GM18517 (cell line): ENCODE measurements at regions not wholly inside any gene's neighbourhood (a gene's known extent, or its start where the extent isn't known, plus 50 kb on each side); places are given as distances from the start of the nearest gene placed in this dataset.
"Not testable (repeated sequence)": the region's sequence is repeated elsewhere in the genome, so short reads cannot be mapped to it uniquely, and the experiment has no call there.

Experiments
- ATAC-seq: cut with Tn5 transposase; IDR thresholded peaks from one replicate; pipeline ENCODE4 v1.9.1; 2021; ENCODE audit warnings: mild to moderate bottlenecking, moderate library complexity; ENCODE audit not compliant: unreplicated experiment

DNA sequence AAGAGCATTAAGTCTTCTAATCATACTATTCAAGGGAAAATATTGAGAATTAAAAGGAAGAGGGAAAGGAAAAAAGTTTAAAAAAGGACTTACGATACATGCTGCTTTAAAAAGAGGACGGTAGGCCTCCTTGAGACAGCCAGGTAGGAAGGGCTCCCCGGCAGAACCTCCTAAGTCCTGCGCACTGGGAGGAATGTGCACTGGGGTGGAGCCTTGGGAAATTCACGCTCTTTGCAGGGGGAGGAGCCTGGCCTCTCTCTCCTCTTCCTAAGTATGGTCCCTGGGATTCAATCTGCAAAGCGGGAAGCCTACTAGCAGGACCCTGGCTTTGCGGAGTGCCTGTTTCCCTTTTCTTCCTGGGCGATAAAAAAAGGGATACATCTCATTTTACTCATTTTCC lies 553.0 kb downstream of the RPS29 start:
- ATAC-seq: no peak

DNA sequence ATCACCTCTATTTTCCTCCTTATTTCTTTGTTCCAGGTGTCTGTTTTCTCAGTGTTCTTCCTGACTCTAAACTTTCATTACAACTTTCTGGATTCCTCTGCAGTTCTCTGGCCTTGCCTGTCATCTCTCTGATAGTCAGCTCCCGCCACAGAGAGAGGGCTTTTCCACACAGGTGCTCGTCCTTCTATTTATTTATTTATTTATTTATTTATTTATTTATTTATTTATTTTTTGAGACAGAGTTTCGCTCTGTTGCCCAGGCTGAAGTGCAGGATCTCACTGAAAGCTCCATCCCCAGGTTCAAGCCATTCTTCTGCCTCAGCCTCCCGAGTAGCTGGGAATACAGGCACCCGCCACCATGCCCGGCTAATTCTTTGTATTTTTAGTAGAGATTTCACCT lies 554.5 kb downstream of the RPS29 start:
- not testable (repeated sequence) for ATAC-seq

DNA sequence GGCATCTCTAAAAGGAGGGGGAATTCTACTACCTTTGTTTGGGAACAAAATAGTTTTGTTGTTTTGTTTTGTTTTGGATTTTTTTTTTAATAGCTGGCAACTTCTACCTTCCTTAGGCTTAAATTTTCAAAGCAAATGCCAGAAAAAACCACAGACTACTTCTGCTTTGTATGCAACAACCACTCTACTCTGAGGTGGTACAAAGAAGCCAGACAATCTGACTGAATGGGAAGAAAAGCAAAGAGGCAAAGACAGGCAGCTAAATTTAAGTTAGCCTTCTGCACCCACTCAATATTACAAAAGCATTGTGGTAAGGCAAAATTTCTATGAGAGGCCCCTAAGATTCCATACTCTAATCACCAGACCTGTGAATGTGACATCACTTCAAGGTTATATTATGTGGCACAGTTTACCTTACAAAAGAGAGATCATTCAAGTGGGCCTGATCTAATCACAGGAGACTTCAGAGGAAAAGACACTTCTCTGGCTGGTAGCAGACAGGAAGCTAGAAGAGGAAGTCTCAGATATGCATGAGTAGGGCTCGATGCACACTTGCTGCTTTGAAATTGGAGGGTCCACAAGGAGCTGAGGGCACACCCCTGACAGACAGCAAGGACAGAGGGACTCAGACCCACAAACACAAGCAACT lies 566.6 kb downstream of the RPS29 start:
- ATAC-seq: no peak

DNA sequence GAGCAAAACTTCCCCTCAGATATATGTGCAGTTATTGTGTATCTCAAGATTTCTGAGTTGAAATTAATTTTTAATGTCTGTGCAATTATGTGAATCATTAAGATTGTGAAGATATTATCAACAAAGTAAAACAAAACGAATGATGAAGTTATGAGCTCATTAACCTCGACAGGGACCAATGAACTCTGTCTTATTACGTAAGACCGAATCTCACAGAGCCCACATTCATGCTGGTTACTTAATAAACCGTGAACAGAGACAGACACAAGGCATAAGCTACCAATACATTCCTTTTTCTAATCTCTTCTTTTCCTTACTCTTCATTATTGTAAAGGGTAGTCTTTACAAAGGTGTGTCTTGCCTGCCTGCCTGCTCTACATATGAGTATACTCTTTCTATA lies 568.7 kb downstream of the RPS29 start:
- no peak for ATAC-seq

DNA sequence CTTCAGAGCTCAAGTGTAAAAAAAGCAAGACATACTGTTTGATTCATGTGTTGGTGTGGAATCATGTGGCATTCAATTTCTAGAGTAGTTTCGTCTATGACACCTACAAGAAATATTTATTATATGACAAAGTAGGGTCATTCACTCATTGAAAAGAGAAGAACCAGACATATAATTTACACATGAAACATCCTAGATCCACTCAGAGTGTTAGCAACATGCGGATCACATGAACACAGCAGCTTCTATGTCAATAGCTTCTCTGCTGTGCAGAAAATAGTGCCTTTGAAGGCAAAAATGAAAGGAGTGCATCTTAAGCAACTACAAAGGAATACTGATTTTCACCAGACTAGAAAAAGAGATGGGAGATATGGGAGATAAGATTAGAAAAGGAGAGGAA lies 569.8 kb downstream of the RPS29 start:
- ATAC-seq: no peak

DNA sequence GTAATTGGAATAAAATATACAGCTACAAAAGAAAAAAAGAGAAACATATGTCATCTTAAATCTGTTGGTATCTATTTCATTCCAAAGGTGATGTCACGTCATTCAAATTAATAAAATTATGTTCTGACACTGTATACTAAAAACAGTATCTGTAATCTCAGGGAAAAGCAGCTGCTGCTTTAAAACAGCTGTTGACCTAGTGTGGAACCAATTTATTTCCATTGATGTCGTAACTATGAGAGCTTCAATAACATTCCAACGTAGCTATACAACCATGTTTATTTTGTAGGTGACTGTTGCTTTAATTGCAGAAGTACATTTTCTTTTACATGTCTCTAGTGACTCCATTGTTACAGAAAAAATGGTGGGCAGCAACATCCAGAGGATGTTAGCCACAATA lies 571.7 kb downstream of the RPS29 start:
- ATAC-seq: no peak

DNA sequence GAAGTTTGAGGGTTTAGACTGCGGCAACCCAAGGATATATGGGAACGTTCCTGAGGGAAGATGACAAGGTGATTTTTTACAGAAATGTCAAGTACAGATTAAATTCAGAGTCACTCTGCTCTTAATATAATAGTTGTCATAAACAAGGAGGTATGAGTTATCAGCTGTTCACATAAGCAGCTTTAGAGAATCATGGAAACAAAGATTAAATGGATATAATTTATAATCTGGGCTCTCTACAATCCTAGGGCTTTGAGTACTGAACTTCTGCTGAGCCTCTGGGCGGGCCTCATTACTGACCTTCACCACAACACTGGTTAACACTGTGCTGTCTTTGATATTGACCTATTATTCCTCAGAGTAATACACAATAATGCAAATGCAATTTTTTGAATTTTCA lies 577.8 kb downstream of the RPS29 start:
- ATAC-seq: no peak

DNA sequence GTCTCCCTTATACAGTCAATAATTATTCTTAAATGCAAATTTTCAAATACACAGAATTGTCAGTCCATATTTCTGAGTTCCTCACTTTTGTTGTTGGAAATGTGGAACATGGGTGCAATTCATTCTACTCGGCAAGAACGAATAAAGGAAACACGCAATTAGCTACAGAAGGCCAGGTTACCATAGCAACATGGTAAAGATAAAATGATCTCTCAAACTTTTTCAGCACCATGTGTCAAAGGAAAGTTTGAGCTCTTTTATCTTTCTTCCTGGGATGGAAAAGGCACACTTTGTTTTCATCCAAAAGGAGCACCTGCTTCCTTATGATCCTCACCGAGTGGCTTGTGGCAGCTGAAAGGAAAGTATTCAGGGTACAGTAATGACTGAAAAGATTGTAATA lies 595.0 kb downstream of the RPS29 start:
- ATAC-seq: no peak

DNA sequence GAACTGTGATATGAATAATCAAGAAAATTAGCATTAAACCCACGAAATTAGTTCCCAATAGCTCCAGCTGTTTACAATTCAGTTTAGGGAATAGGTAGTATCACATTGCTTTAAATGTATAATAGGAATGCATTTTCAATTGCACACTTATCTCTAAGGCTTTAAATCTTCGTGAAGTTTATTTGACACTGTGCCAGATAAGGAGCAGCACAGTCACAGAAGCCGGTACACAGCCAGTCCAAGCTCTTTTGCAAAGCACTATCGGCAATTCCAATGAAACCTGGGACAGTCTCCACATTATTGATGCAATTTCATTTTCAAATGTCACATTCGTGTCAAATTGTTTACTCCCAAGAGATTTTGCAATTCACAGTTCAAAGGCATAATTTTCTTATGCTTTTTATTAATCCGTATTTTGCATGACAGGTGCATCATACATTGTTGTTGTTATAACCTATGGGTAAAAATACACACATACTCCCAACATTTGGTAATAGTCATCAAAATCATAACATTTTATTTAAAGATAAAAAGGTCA lies 602.8 kb downstream of the RPS29 start:
- ATAC-seq: no peak

DNA sequence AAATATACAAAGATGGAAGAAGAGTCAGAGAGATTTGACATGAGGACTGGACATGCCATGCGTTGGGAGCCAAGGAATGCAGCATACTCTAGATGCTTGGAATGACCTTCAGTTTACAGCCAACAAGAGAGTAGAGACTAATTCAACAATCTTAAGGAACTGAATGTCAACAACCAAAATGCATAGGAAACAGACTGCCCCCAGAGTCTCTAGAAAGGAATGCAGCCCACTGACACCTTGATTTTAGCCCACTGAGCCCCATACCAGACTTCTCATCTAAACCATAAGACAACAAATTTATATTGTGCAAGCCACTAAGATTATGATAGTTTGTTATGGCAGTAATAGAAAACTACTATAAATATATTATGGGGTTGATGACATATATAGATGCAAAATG lies 611.2 kb downstream of the RPS29 start:
- no peak for ATAC-seq

DNA sequence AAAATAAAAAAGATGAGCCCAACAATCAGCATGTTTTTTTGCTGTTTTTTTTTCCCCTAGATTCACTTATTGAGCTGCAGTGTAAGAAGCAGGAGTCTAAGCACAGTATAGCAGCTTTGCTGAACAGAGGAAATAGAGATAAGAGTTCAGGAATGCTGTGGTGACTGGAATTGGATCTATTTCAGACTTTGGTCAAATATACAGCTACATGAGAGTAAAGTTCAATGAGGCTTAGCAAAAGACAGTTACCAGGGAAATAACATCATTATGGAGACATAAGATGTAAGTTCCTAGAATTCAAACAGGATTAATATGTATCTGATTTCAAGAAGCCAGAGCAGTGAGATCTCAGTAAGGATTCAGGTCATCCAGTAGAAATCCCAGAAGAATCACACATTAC lies 613.0 kb downstream of the RPS29 start:
- ATAC-seq: no peak

DNA sequence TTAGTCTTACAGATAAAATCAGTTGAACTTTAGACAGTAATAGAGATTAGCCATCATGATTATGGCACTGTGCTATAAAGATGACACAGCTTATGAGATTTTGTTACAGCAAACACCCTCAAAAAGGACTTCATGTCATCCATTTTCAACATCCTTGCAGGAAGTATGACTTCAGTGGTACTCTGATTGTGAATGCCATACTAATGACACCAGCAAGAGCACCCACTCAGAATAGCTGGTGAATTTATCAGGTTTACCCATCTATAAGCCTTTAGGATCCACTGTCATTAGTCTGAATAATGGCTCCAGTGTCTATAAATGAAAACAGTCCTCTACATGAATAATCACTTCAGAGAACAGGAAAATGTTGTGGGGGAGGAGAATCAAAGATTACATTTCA lies 615.2 kb downstream of the RPS29 start:
- ATAC-seq: no peak

DNA sequence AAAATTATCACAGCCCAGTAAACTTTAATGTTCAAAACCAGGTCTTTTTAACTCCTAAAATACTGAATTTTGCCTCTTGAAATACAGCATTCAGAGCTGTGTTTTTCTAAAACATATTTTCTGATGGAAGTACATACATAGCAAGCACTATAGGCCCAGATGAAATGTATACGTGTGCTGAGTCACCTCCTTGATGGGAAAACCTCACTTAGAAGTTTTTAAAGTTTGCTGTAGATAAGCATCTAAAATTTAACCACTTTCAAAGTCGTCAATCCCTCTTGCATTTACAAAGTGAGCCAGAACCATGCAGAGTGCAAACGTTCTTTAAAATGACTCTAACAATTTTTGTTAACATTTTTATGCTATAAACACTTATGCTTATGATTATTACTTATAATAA lies 618.8 kb downstream of the RPS29 start:
- no peak for ATAC-seq

DNA sequence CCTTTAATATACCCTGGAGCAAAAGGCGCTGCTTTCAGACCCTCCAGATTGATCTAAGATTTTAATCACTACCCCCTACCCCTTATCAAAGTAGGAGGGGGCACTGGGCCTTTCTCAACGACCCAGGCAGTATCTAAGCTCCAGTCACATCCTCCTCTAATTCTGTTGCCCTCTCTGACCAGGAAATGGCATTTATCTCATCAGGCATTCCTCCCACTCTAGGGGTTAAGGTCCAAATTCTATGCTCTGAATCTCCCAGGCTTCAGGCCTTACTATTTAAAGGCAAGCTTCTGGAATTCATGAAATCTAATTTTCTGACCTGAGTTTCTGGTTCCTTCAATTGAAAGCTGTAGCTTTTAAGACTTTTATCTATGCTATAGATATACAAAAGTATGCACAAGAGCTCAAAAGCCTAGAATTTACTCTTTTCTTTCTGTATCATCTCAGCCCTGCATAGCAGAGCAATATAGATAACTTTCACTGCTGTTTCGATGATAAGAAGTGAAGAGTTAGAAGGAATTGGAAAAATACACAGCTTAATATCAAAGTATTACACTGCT lies 622.9 kb downstream of the RPS29 start:
- ATAC-seq: no peak

DNA sequence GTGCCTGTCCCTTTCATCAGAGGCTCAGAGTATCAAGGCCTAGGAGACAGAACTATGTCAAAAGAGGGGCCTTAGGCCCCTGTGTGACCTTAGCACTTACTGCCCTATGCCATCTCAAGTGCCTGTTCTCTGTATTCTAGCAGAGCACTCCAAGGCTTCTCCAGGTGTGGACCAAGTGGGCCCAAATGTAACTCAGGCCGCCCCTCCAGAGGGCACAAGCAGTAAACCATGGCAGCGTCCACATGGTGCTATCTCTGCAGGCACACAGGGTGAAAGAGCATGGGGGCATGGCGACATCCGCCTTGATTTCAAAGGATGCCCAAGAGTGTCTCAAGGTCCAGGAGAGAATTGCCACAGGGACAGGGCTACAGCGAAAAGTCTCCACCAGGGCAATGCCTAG lies 628.7 kb downstream of the RPS29 start:
- ATAC-seq: no peak

DNA sequence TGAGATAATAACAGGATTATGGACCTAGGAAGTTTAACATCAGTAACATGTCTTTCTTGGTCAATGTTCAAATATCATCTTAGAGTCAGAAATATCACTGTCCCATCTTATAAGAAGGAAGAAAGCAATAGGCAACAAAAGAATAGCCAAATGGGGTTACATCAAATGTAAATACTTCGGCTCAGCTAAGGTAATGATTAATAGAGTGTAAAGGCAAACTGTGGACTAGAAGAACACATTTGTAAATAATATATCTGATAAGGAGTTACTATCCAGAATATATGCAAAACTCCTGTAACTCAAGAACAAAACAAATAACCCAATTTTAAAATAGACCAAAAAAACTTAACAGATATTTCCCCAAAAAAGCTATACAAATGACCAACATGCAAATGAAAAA lies 630.3 kb downstream of the RPS29 start:
- ATAC-seq: no peak

DNA sequence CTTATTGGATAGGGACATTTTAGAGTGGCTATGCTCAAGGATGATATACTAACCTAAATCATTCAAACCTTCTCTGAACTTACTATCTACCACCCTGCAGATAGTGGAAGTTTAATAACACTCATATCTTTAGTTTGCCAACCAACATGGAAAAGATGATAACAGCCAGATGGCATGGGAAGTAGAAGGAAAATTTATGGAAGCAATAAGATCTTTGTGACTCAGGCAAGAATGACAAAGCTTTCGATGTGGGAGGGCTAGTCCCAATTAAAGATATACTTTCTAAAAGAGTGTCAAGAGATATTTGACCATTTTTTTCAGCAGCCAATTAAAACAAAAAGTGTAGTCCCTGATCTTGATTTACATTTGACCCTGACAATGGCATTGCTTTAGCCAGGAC lies 631.7 kb downstream of the RPS29 start:
- ATAC-seq: no peak

DNA sequence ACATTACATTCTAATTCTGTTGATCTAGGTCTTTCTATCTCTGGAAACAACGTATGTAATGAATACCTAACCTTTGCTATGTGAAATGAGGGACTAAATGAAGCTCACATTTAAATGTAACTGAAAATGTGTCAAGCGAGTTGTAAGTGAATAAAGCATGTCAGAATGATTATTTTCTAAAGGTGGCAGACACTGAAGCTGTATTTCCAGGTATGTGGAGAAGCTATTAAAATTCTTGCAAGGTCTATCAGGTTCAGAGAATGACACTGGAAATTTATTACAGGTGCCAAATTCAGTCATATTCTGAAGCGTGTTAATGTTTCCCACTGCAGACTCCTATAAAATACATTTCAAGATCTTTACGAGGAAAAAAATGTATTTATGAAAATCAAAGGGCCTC lies 641.4 kb downstream of the RPS29 start:
- ATAC-seq: no peak

DNA sequence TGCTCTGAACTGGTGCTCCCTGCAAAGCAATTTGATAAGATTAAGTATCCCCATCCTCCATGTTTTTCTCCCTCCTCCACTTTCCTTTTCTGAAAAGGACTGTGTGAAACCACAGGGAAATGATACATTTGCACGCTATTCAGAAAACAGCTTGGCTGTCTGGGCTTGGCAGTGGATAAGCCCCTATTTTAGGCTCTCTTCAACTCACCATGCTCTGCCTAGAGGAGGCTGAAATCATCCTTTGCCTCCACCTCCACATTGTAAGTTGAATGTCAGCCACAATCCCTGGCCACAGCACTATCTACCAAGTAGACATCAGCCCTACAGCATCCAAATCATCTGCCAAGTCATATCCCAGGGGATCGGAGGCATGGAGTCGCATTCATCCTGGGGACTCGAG lies 642.3 kb downstream of the RPS29 start:
- no peak for ATAC-seq

DNA sequence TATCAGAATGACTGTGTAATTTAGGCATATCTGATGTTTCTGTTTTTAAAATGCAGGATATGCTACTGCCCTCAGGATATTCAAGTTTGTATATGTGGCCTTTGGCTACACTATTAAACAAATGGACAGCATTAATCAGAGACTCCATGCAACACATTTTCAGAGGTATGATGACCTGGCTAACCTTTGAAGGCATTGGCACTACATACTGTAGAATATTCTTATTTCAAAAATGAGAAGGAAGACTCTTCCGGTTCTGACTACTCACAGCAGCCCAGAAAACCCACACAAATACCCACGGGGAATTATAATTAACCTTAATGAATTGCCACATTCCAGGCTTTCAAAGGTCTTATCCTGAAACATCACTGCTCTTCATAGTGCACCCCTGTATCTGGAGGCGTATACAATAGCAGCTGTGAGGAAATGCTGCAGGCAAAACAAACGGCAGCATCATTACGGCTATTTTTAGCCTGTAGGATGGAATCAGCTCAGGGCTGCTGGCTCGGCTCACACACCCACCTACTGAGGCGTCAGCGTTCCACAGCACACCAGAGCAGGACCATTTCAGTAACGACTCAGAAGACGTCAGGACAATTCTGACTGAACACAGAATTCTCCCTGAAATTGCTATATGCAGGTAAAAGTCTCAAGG lies 648.5 kb downstream of the RPS29 start:
- no peak for ATAC-seq

DNA sequence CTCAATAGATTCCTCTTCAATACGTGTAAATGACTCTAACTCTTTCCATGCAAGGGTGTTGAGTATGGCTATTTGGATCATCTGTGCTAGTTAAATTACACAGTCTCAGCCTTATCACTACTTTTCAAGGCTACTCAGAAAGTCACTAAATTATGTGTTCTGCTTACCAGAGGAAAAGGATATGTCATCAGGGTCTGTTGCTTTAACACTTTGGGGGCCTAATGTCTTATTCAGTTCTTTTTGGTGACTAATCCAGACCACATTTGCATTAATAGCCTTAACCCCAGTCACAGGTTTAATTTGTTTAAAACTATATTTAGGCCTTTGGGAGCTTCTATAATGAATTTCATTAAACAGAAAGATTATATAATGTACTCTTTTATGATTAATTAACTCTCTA lies 649.3 kb downstream of the RPS29 start:
- ATAC-seq: no peak

DNA sequence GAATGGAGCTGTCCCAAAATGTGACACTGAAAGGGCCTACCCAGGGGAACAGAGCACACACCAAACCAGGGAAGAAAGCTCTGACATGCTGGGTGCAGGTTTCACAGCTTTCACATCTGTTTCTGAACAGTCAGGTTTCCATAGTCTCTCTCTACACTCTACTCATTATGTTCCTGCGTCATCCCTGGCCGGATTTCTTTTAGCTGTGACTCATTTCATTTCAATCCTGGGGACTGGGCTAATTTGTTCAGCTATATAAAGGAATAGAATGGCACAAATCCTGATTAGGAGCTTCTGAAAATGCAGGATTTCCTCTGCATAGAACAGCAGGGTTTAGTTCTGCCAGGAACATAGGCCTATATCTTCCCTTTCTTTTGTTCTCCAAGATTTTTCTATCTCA lies 649.8 kb downstream of the RPS29 start:
- ATAC-seq: no peak

DNA sequence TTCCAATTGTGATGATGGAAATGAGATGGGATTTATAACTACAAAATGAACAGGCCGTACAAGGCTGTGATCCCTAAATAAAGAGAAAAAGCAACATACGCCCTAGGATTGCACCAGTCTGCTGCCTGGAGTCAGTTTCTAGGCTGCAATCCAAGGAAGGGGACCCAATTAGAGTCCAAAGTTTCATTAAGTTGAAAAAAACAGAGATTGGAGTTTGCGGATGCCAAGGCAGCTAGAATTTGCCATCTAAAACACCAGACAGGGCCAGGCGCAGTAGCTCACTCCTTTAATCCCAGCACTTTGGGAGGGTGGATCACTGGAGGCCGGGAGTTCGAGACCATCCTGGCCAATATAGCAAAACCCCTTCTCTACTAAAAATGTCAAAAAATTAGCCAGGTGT lies 661.0 kb downstream of the RPS29 start:
- ATAC-seq: no peak
